Heart right ventricle (tissue), 16 donors: ENCODE measurements at regions not wholly inside any gene's neighbourhood (a gene's known extent, or its start where the extent isn't known, plus 50 kb on each side); places are given as distances from the start of the nearest gene placed in this dataset.

Experiments
- ATAC-seq, 8 donors: fragments of 200-7000 bp; cut with Tn5 transposase; one replicate each; pipeline ENCODE4 v1.9.1; 2020; ENCODE audit warnings: mild to moderate bottlenecking in 8 of 8, moderate library complexity in 8 of 8, moderate number of reproducible peaks in 1 of 8
- DNase-seq, 2 donors: peaks; one replicate each; pipeline ENCODE4 v3.0.0-alpha.2; 2020
- H3K27ac ChIP-seq, 10 donors: fragments of 200-600 bp; sonication (generic) in 2 of 10; one replicate each; pipeline versions ENCODE4 v1.5.0 to v1.8.0; 2020 to 2022; ENCODE audit warnings: mild to moderate bottlenecking in 3 of 10
- H3K27me3 ChIP-seq, 7 donors: fragments of 200-600 bp; one replicate each; pipeline ENCODE4 v1.8.0; 2021 to 2022; ENCODE audit warnings: mild to moderate bottlenecking in 2 of 7
- H3K36me3 ChIP-seq, 9 donors: fragments of 200-600 bp; sonication (generic) in 1 of 9; one replicate each; pipeline versions ENCODE4 v1.5.0 to v1.8.0; 2020 to 2022; ENCODE audit warnings: mild to moderate bottlenecking in 2 of 9
- H3K4me1 ChIP-seq, 9 donors: fragments of 200-600 bp; sonication (generic) in 1 of 9; one replicate each; pipeline versions ENCODE4 v1.5.0 to v1.8.0; 2020 to 2022; ENCODE audit warnings: mild to moderate bottlenecking in 4 of 9
- H3K4me3 ChIP-seq, 10 donors: fragments of 200-600 bp; sonication (generic) in 2 of 10; one replicate each; pipeline versions ENCODE4 v1.5.0 to v1.8.0; 2020 to 2022; ENCODE audit warnings: mild to moderate bottlenecking in 7 of 10, moderate library complexity in 2 of 10
- H3K9me3 ChIP-seq, 11 donors: fragments of 200-600 bp in 10 of 11; sonication (generic) in 2 of 11; one replicate each; pipeline versions ENCODE4 v1.5.0 to v1.8.0; 2013 to 2022; ENCODE audit warnings: mild to moderate bottlenecking in 2 of 11, control low read depth in 1 of 11, moderate library complexity in 1 of 11
- CTCF ChIP-seq, 9 donors: fragments of 200-600 bp; sonication (generic) in 2 of 9; IDR thresholded peaks; one replicate each; pipeline versions ENCODE4 v1.5.0 to v1.8.0; 2021 to 2022; ENCODE audit warnings: antibody characterized with exemption in 9 of 9, mild to moderate bottlenecking in 5 of 9, moderate library complexity in 1 of 9
- WGBS, 2 donors: extraction: QIAGEN DNeasy Blood & Tissue Kit; methylation state at CpG; one replicate each; pipeline ENCODE4 v1.1.7; 2013; ENCODE audit warnings: inconsistent platforms in 1 of 2; 5-methylcytosine and 5-hydroxymethylcytosine counted together
- intact Hi-C, 10 donors: fragments of 100-400 bp; cut with DNase I; formaldehyde crosslinking; loops; one replicate each; pipeline versions ENCODE4 v1.11.1 to v1.14.2; 2022
- donor health status: Arrhythmogenic right ventricular cardiomyopathy.
- donor health status: ischemic (EF 13 %, LVEDD 7.1; RV severe dilation, severe dysfunction).
- donor health status: healthy with polysubstance abuse.
- donor health status: DM: no; HTN: yes; CAD: no.
- donor health status: DM: no; HTN: no; CAD: no.
- donor health status: ischemic (EF 25% LVEDD 6.9; RV normal size, moderate dysfunction).
- donor health status: ischemic (EF 25% LVEDD 5.7; RV mildly dilated, moderate dysfunction).
- donor health status: healthy.
- donor health status: DM: yes; HTN: yes; CAD: no.
- donor health status: Ischemic cardiomyopathy.
- donor health status: ischemic (EF 35%, LVEDD 5.7; RV mildly dilated, moderate dysfunction).
- donor health status: nonischemic (EF 11% LVEDD 7.7; RV severe dilation, severe dysfunction).
- donor health status: DM: yes; HTN: yes; CAD: no.
- donor health status: PGD.
- donor health status: ischemic (EF 29% LVEDD 5.4; RV normal size, mild dysfunction).
- donor health status: nonischemic (EF 23%, LVEDD 6.1; RV moderate dilation, normal function).

GRCh38 chr6:126267626-126268025, 72.3 kb upstream of the CENPW start:
- no peak for DNase-seq
- no peaks in the 10 kb centered on the region for H3K36me3 ChIP-seq
- no peaks in the 10 kb centered on the region for H3K27me3 ChIP-seq
- H3K9me3 ChIP-seq = no peaks in the 10 kb centered on the region
- 49 to 64% methylated on average over 1 of the region's 1 CpG for WGBS, 2 donors
- no peak overlapping the region for H3K27ac ChIP-seq
- no peak for ATAC-seq
- intact Hi-C loops = no loop called here
- no peak for TF ChIP-seq CTCF (IDR thresholded peaks at IDR 0.05)
- no peaks in the 10 kb centered on the region for H3K4me1 ChIP-seq
- H3K4me3 ChIP-seq = no peak overlapping the region

- WGBS, 2 donors = 75 to 78% methylated on average over 2 of the region's 2 CpGs
- Histone ChIP-seq H3K4me1 (no peaks in the 10 kb centered on the region), H3K27me3 (no peaks in the 10 kb centered on the region), H3K9me3 (no peaks in the 10 kb centered on the region), H3K27ac (no peak overlapping the region), H3K4me3 (no peak overlapping the region), H3K36me3 (no peaks in the 10 kb centered on the region)
- no peak for TF ChIP-seq CTCF (IDR thresholded peaks at IDR 0.05)
- ATAC-seq (no peak), DNase-seq (no peak)
- intact Hi-C loops = no loop called here
These were observed 71.8 kb upstream of the CENPW start for GRCh38 chr6:126268092-126268491.

- DNase-seq (no peak), ATAC-seq (no peak)
- intact Hi-C loops = no loop called here
- Histone ChIP-seq H3K27me3 (no peaks in the 10 kb centered on the region), H3K9me3 (no peaks in the 10 kb centered on the region), H3K36me3 (no peaks in the 10 kb centered on the region), H3K4me3 (no peak overlapping the region), H3K4me1 (no peaks in the 10 kb centered on the region), H3K27ac (no peak overlapping the region)
- no peak for TF ChIP-seq CTCF (IDR thresholded peaks at IDR 0.05)
- 84% methylated on average over 4 of the region's 4 CpGs for WGBS, 2 donors
These were observed 59.6 kb upstream of the CENPW start for GRCh38 chr6:126280287-126280686.

- WGBS, 2 donors = 79 to 84% methylated on average over 4 of the region's 4 CpGs
- no peaks in the 10 kb centered on the region for H3K36me3 ChIP-seq
- DNase-seq (no peak), ATAC-seq (no peak)
- H3K9me3 ChIP-seq = no peaks in the 10 kb centered on the region
- peaks cover 0 to 9% (median 0%) of the 10 kb centered on the region in 7 donors for H3K27me3 ChIP-seq
- no peak overlapping the region for H3K27ac ChIP-seq
- H3K4me1 ChIP-seq = no peaks in the 10 kb centered on the region
- intact Hi-C loops = no loop called here
- no peak overlapping the region for H3K4me3 ChIP-seq
- TF ChIP-seq CTCF (IDR thresholded peaks at IDR 0.05) = no peak
These were observed 54.0 kb upstream of the CENPW start for GRCh38 chr6:126285871-126286365.
